Prostate gland (tissue), 2 donors: ENCODE measurements at regions not wholly inside any gene's neighbourhood (a gene's known extent, or its start where the extent isn't known, plus 50 kb on each side); places are given as distances from the start of the nearest gene placed in this dataset.

Experiments used
- CTCF ChIP-seq, 4 experiments: fragments of 200-600 bp in 2 of 4; fragments of 450-650 bp in 2 of 4; sonication (generic) in 2 of 4; IDR thresholded peaks; 1 replicate in 3 of 4; 2 replicates in 1 of 4; pipeline ENCODE4 v1.5.1; 2016 to 2019; ENCODE audit warnings: antibody characterized with exemption in 4 of 4, mild to moderate bottlenecking in 2 of 4, moderate library complexity in 2 of 4
- POLR2A ChIP-seq: fragments of 450-650 bp; IDR thresholded peaks from one replicate; pipeline ENCODE4 v1.6.1; 2016; ENCODE audit warnings: antibody characterized with exemption, mild to moderate bottlenecking

- no peak for TF ChIP-seq CTCF (IDR thresholded peaks at IDR 0.05)
- no peak for TF ChIP-seq POLR2A
Observed at GRCh38 chr12:124242529-124243065, 52.3 kb upstream of the RFLNA start.
